GM18858 (cell line): ENCODE measurements at regions not wholly inside any gene's neighbourhood (a gene's known extent, or its start where the extent isn't known, plus 50 kb on each side); places are given as distances from the start of the nearest gene placed in this dataset.

ENCODE experiments used
- ATAC-seq: cut with Tn5 transposase; IDR thresholded peaks from one replicate; pipeline ENCODE4 v1.9.1; 2021; ENCODE audit not compliant: unreplicated experiment

- no peak for ATAC-seq
Observed at GRCh38 chr5:61820836-61821235, 485.2 kb upstream of the KIF2A start.

GRCh38 chr5:61821561-61821960, 484.4 kb upstream of the KIF2A start:
- ATAC-seq = no peak

- no peak for ATAC-seq
Observed at GRCh38 chr5:61822584-61822983, 483.4 kb upstream of the KIF2A start.

DNA sequence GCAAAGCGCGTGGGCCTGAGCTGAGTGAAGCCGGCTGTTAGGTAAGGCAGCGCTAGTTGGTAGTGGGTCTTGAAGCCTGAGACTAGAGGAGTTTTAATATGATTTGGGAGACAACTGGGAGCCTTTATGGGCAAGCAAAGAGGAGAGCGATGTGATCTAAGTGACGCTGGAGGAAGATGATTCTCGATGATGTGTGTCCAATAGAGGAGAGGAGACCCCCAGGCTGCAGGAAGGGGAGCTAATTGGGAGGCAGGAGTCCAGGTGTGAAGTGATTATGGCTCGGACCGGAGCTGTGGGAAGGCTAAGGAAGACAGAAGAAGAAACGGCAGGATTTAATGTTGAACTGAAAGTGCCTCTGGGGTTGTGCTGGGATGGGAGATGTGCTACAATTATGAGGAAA, 482.9 kb upstream of the KIF2A start:
- ATAC-seq = no peak

GRCh38 chr5:61823781-61824180, 482.2 kb upstream of the KIF2A start:
- ATAC-seq = no peak

- no peak for ATAC-seq
Observed at GRCh38 chr5:61824396-61824795, 481.6 kb upstream of the KIF2A start.

GRCh38 chr5:61827445-61827975, 478.5 kb upstream of the KIF2A start:
- no peak for ATAC-seq

DNA sequence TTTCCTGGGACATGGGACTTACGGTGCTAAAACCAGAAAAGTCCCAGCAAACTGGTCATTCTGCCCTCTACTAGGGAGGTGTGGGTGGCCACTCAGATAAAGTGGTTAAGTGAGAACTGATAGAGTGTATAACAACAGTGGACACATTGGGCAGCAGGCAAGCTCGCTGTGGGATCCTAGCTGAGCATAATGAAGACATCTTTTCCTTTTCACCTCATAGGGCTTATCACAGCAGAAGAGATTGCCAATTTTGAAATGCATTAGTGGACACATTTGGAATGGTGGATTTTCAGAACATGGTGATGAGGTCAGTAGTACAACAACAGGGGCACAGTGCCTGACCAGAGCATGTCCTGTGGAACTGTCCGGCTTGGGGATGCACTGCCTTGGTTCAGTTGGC, 477.1 kb upstream of the KIF2A start:
- no peak for ATAC-seq

- no peak for ATAC-seq
Observed at GRCh38 chr5:61831736-61832135, 474.3 kb upstream of the KIF2A start.

- no peak for ATAC-seq
Observed at GRCh38 chr5:61837788-61838187, 468.2 kb upstream of the KIF2A start.

DNA sequence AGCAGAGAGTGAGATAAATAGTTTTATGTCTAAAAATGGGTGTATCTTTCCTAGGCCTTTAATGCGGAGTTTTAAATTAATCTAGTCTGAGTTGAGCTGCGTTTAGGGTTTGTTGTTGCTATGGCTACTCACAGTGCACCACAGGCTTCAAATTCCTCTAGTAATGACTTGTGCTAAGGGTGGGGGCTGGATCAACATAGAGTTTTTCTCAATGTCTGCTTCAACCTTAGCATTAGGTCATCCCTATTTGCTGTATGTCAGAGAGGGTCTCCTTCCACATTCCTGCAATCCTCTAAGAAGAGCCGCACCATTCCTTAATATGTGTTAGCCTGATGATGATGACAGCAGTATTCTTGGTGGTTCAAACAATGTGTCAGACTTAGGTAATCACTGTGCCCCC, 465.6 kb upstream of the KIF2A start:
- no peak for ATAC-seq

- no peak for ATAC-seq
Observed at GRCh38 chr5:61842840-61843239, 463.2 kb upstream of the KIF2A start.

DNA sequence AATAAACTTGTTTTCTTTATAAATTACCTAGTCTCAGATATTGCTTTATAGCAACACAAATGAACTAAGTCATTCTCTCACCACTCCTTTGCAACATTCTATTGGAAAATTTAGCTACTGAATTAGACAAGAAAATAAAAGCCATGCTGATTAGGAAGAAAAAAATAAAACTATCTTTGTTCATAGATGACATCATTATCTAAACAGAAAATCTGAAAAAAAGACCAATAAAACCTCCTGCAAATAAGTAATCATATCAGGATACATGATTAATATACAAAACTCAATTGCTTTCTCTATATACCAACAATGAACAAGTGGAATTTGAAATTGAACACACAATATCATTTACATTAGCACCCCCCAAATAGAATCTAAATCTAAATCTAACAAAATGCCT, 455.3 kb upstream of the KIF2A start:
- ATAC-seq = no peak

- ATAC-seq = no peak
Observed at GRCh38 chr5:61854531-61854930, 451.5 kb upstream of the KIF2A start.

DNA sequence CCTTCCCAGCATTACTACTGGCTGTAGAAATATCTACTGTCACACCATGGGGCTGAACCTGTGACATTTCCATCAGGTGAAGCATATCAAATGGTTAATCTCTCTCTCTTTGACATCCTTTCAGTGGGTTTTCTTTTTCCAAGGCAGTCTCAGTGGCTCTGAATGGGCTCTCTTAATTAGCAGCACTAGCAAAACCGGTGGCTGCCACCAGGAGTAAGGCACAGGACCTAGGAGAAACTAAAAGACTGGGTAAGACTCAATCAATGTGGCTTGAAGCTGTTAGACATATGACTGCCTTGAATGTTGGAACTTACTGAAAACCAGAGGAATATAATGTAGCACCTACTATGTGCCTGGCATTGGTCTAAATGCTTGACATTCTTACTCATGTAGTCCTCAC, 445.0 kb upstream of the KIF2A start:
- no peak for ATAC-seq

DNA sequence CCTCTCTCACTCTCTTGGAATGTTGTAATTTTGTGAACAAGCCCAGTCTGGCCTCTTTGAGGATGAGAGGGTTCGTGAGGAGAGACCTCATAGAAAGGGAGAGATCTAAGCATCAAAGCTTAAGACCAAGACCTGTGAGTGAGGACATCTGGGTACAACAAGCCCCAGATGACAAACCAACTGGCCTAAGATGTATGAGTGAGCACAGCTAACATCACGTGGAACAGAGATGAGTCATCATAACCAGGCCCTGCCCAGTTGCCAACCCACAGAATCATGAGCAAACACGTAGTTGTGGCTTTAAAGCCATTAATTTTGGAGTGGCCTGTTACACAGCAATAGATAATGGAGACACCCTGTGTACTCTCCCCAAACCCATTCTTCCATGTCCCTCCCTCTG, 439.1 kb upstream of the KIF2A start:
- peak; percentile 91 for ATAC-seq

DNA sequence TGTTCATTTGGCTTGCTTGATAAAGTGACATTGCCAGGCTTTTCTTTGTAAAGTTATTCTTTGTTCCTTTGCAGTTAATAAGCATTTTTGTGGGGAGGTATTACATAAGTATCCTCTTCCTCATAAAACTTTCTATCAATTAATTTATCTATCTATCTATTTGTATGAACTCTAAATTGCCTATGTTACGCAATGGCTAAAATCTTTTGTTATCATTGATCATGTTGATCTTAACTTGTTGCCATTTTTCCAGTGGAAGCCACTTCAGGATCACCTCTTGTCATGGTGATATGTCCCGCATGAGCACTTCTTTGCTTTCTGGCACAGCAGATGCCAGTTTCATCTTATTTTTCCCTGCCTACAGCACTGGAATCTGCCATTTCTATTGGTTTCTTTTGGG, 436.7 kb upstream of the KIF2A start:
- no peak for ATAC-seq

- no peak for ATAC-seq
Observed at GRCh38 chr5:61878471-61878870, 427.5 kb upstream of the KIF2A start.

DNA sequence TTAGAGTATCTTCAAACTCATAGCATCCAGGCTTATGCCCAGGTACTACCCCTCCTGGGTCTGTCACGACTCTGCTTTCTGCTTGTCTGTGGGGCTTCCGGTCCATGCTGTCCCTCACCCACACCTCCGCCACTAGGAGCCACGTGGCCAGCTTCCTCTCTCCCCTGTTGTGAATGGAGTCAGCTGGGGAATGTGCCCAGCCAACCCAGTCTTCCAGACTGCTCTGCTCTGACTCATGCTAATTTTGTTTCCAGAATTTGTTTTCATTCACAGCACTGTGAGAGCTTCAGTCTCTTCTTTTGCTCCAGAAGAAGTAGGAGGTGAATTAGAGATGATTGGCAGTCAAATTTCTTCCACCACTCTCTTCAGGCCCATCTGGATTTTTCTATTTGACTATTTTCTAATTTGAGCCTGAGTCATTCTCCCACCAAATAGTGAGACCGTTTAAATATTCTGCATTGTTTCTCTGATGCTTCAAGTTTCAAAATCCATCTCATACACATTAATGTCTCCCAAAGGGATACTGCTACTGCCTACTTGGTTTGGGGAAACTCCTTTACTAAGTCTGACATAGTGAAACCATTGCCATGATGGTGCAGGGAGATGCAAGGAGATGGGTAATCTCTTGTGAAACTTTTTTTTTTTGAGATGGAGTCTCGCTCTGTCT, 424.1 kb upstream of the KIF2A start:
- ATAC-seq = no peak

DNA sequence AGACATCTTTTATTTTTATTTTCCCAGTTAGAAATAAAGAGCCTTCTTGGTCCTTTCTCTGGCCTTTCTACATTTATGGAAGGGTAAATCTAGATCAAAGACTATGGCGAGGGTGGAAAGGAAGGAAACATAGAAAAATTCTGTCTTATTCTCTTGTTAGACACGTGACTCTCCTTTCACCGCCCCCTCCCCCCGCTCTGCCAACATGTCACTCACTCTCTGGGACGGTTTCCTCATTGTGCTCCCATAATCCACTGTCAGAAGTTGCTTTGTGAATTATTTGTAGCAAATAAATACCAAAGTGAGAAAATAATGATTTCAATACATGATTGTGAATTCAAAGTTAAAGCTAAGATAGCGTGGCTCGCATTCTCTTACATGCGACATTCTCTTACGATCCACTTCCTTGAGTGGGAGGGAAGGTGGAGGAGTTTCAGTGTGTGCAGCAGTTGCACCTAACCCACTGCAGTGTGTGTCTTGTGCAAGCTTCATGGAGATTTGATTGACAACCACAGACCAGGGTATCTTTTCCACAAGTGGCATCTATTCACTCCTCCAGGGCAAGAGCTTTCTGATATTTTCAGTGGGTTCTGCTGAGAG, 423.0 kb upstream of the KIF2A start:
- no peak for ATAC-seq

GRCh38 chr5:61884252-61884855, 421.7 kb upstream of the KIF2A start:
- no peak for ATAC-seq

DNA sequence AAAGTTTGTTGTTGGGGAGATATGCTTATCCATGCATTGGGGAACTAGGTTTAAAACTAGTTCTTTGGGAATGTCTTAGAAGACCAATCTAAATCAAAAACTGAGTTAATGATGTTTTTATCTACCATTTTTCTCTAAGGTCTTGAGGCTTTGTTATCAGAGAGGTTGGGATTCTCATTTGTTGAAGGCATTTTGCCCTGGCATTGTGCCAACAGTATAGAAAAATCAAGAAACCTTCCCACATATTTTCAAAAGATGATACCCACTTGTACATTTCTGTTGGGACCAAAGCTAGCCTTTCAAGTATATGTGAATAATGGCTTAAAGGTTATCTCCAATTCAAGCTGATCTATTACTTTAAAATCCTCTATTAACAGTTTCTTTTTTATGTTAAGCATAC, 419.8 kb upstream of the KIF2A start:
- no peak for ATAC-seq
